ENCODE measurements at regions not wholly inside any gene's neighbourhood (a gene's known extent, or its start where the extent isn't known, plus 50 kb on each side); places are given as distances from the start of the nearest gene placed in this dataset.

DNA sequence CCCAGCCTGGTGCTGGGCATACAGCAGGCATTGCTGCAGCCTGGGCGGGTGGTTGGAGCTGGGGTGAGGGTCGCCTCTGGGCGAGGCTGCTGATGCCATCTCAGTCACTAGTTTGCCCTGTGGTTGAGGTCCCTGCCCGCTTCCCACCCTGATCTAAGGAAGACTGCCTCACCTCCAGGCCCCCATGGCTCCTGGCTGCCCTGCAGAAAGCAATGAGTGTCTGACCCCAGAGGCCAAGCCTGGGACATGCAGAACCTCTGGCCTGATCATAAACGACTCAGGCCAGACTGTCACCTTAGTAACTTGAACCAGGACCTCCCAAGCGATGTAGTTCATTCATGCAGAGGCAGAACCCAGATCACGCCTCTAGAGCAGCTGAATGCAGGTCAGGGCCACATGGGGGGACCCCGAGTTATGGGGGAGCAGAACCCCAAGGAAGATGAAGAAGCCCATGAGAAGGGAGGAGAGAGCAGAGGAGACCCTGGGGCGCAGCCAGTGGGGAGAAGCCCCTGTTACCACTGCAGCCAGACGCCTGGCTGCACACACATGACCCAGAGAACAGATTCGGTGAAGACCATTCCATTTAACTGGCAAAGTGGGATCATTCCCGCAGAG lies 213.9 kb downstream of the TBC1D2B start:
- no peak for FAIRE-seq
- 77% methylated on average over 12 of the region's 12 CpGs; no CpG with 5 or more reads in 1 of the 2 experiments for WGBS, 2 experiments (ENCODE audit: extremely low coverage in 1 of 2, insufficient coverage in 1 of 2, insufficient read length in 1 of 2, insufficient replicate concordance in 2 of 2, low coverage in 1 of 2, low lambda C conversion rate in 2 of 2, missing lambda C conversion rate in 1 of 2)
- no peak for TF ChIP-seq CBX5 (IDR thresholded peaks at IDR 0.05; ENCODE audit: low read depth, low read length)
- TF ChIP-seq JUN (IDR thresholded peaks at IDR 0.05; ENCODE audit: low read depth, low read length): no peak
- TF ChIP-seq RFX5 (IDR thresholded peaks at IDR 0.05; ENCODE audit: borderline replicate concordance, low read depth, low read length): no peak
- TF ChIP-seq CTBP2 (IDR thresholded peaks at IDR 0.05; ENCODE audit: borderline replicate concordance, insufficient read depth, insufficient read length, low read length): no peak
- no peak for TF ChIP-seq TCF12 (IDR thresholded peaks at IDR 0.05; ENCODE audit: low read depth, low read length)
- no peak for TF ChIP-seq EP300 (IDR thresholded peaks at IDR 0.05; ENCODE audit: borderline replicate concordance in 1 of 2, low read depth in 2 of 2, low read length in 2 of 2)
- TF ChIP-seq ASH2L (IDR thresholded peaks at IDR 0.05; ENCODE audit: low read length): no peak

More for the DNA sequence above, 213.9 kb downstream of the TBC1D2B start:
- H3K9ac ChIP-seq (replicated peaks in 1 of 4; ENCODE audit: extremely low read depth in 1 of 4, low read depth in 3 of 4, low read length in 3 of 4): no peak overlapping the region
- no peaks in the 10 kb centered on the region for H3K79me1 ChIP-seq (ENCODE audit: low read depth, low read length)
- H2AFZ ChIP-seq (ENCODE audit: low read length): peak overlapping the region; percentile 59
- H3K9me3 ChIP-seq (ENCODE audit: insufficient read depth in 2 of 2, low read depth in 1 of 2, low read length in 1 of 2): no peaks in the 10 kb centered on the region
- ChIA-PET POLR2A (ENCODE audit: partially characterized antibody) (interaction anchor here (0.5 to 1.0 kb wide), 2 partner anchors 24 to 173 kb away, joined by 3 read pairs; no protein-coding TSS in a partner anchor), CTCF (ENCODE audit: partially characterized antibody) (interaction anchor here (0.8 to 2.6 kb wide), 7 partner anchors 14 to 208 kb away, joined by 3 to 7 read pairs (median 3); no protein-coding TSS in a partner anchor)
- H2BK120ac ChIP-seq (replicated peaks; ENCODE audit: low read depth, low read length): no peak overlapping the region
- no peak overlapping the region for H3K23ac ChIP-seq (ENCODE audit: insufficient read length)
- no peak overlapping the region for H2BK12ac ChIP-seq (ENCODE audit: low read depth, low read length)
- no peak overlapping the region for H3K4ac ChIP-seq (replicated peaks; ENCODE audit: insufficient read length, low read depth, low read length)
- no peak overlapping the region for H3K14ac ChIP-seq (ENCODE audit: insufficient read length)
- no peak overlapping the region for H2BK20ac ChIP-seq (ENCODE audit: low read length)
- no peaks in the 10 kb centered on the region for H3K23me2 ChIP-seq (ENCODE audit: low read depth, low read length)
- no peak overlapping the region; the same call in 1 of the 2 replicates for H4K8ac ChIP-seq (ENCODE audit: extremely low read depth, insufficient read depth, low read length)
- H3K4me1 ChIP-seq (replicated peaks in 1 of 4; ENCODE audit: control insufficient read depth in 3 of 4, insufficient read depth in 4 of 4, low read length in 3 of 4): peaks cover 0 to 8% (median 3%) of the 10 kb centered on the region in 4 experiments; a peak in 3 of 7 replicates
- H2BK15ac ChIP-seq (ENCODE audit: low read length): no peak overlapping the region
- no peak overlapping the region for H2AK5ac ChIP-seq (ENCODE audit: low read depth, low read length)
- H3K27ac ChIP-seq (ENCODE audit: low read depth, low read length): no peak overlapping the region
- H2BK5ac ChIP-seq (ENCODE audit: low read depth, low read length): no peak overlapping the region
- no peak overlapping the region for H3K4me2 ChIP-seq (ENCODE audit: insufficient read depth in 1 of 2, low read depth in 2 of 2, low read length in 2 of 2)
- H3K4me3 ChIP-seq (ENCODE audit: extremely low read depth in 1 of 4, insufficient read depth in 2 of 4, low read depth in 3 of 4, low read length in 4 of 4): no peak overlapping the region
- H3K79me2 ChIP-seq (ENCODE audit: control insufficient read depth in 1 of 2, insufficient read depth in 2 of 2, low read length in 2 of 2): no peaks in the 10 kb centered on the region
- no peak overlapping the region for H3K18ac ChIP-seq (ENCODE audit: extremely low read depth, low read length)
- no peak overlapping the region for H3K56ac ChIP-seq (replicated peaks; ENCODE audit: insufficient read length, low read depth, low read length)
- no peaks in the 10 kb centered on the region for H3K27me3 ChIP-seq (replicated peaks in 1 of 4; ENCODE audit: control insufficient read depth in 3 of 4, extremely low read depth in 1 of 4, insufficient read depth in 3 of 4, low read length in 3 of 4)
- H4K91ac ChIP-seq (replicated peaks; ENCODE audit: insufficient read length, low read length): no peak overlapping the region
- no peaks in the 10 kb centered on the region for H3K36me3 ChIP-seq (ENCODE audit: control insufficient read depth in 2 of 4, insufficient read depth in 4 of 4, low read length in 3 of 4)
- DNase-seq (ENCODE audit: low read depth in 1 of 2, low spot score in 2 of 2): no peak
- H4K5ac ChIP-seq (ENCODE audit: insufficient read length, low read depth, low read length): no peak overlapping the region
- H4K20me1 ChIP-seq (replicated peaks in 1 of 2; ENCODE audit: control insufficient read depth in 1 of 2, insufficient read depth in 2 of 2, low read length in 2 of 2): no peaks in the 10 kb centered on the region

Measured in H1 (cell line).